A673 (cell line): ENCODE measurements at regions not wholly inside any gene's neighbourhood (a gene's known extent, or its start where the extent isn't known, plus 50 kb on each side); places are given as distances from the start of the nearest gene placed in this dataset.

ENCODE experiments used
- BruUV-seq: library from RNA; stranded (reverse); fragments of 400-500 nt; replicated peaks from 2 replicates; lab custom pipeline; 2021; lab: Mats Ljungman, UMichigan
- CTCF ChIA-PET: fragments of 300-600 bp; sonication (Branson Sonifier 250); formaldehyde crosslinking; loops from one replicate; lab custom pipeline; 2022; ENCODE audit warnings: antibody characterized with exemption; lab: Charles Lee
- POLR2A ChIA-PET: fragments of 300-600 bp; sonication (Branson Sonifier 250); formaldehyde crosslinking; loops from one replicate; lab custom pipeline; 2022; ENCODE audit warnings: antibody characterized with exemption; ENCODE audit not compliant: low non-redundant PET; lab: Charles Lee
- DNase-seq: peaks from one replicate; pipeline ENCODE4 v3.0.0-alpha.2; 2015; ENCODE audit warnings: low spot score
- H3K27ac ChIP-seq: fragments of 200-600 bp; sonication (generic); 2 replicates; pipeline ENCODE4 v1.5.1; 2016; ENCODE audit warnings: mixed run types, low read depth, mild to moderate bottlenecking, mixed read lengths, antibody characterized with exemption, low read length; ENCODE audit not compliant: poor library complexity, severe bottlenecking
- H3K27me3 ChIP-seq: fragments of 200-600 bp; sonication (generic); replicated peaks from 2 replicates; pipeline ENCODE4 v1.6.1; 2017; ENCODE audit warnings: mixed run types, low read depth, mild to moderate bottlenecking, mixed read lengths, antibody characterized with exemption, low read length; ENCODE audit not compliant: insufficient read depth, poor library complexity
- H3K36me3 ChIP-seq: fragments of 200-600 bp; sonication (generic); 2 replicates; pipeline ENCODE4 v1.6.1; 2016; ENCODE audit warnings: mixed run types, mild to moderate bottlenecking, mixed read lengths, antibody characterized with exemption, low read length; ENCODE audit not compliant: insufficient read depth, poor library complexity, severe bottlenecking
- H3K4me1 ChIP-seq: fragments of 200-600 bp; sonication (generic); 2 replicates; pipeline ENCODE4 v1.6.1; 2017; ENCODE audit warnings: mixed run types, mild to moderate bottlenecking, mixed read lengths, antibody characterized with exemption, low read length; ENCODE audit not compliant: insufficient read depth, poor library complexity, severe bottlenecking
- H3K4me3 ChIP-seq: fragments of 200-600 bp; sonication (generic); 2 replicates; pipeline ENCODE4 v1.5.1; 2016; ENCODE audit warnings: low read depth, mixed run types, mild to moderate bottlenecking, mixed read lengths, low read length; ENCODE audit not compliant: poor library complexity, severe bottlenecking
- H3K9me3 ChIP-seq: fragments of 200-600 bp; sonication (generic); 2 replicates; pipeline ENCODE4 v1.6.1; 2016; ENCODE audit warnings: mixed run types, low read depth, mild to moderate bottlenecking, mixed read lengths, antibody characterized with exemption, low read length; ENCODE audit not compliant: poor library complexity, severe bottlenecking
- EZH2 ChIP-seq: fragments of 200-600 bp; sonication (generic); IDR thresholded peaks from 2 replicates; pipeline ENCODE4 v1.6.1; 2017; ENCODE audit warnings: borderline replicate concordance, low read depth, mild to moderate bottlenecking, mixed read lengths, antibody characterized with exemption, low read length; ENCODE audit not compliant: poor library complexity, severe bottlenecking
- intact Hi-C: fragments of 100-400 bp; cut with micrococcal nuclease; formaldehyde crosslinking; loops from one replicate; pipeline ENCODE4 v1.10.0; 2022; ENCODE audit not compliant: unreplicated experiment
- TF ChIP-seq, protein P1 (sequence below): fragments of 300-800, 200-600 bp; sonication (generic); conservative IDR thresholded peaks from 2 replicates; pipeline ENCODE4 v1.5.1; 2017; ENCODE audit warnings: low read depth, mild to moderate bottlenecking, antibody characterized with exemption, low read length, moderate library complexity, mixed read lengths

DNA sequence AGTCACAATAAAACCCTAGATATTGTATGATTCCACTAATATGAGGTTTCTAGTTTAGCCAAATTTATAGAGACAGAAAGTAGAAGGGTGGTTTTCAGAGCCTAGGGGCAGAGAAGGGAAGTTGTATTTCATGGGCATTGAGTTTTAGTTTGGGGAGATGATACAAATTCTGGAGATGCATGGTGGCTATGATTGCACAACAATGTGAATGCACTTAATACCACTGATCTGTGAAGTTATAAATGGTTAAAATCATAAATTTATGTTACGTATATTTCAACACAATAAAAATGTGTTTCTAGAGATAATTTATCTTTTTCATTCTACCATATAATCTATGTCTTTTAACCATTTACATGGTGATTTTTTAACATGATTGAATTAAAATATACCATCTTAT, 779.3 kb upstream of the BRINP3 start:
- Histone ChIP-seq H3K4me3 (no peak overlapping the region), H3K9me3 (no peaks in the 10 kb centered on the region), H3K27me3 (no peaks in the 10 kb centered on the region), H3K36me3 (no peaks in the 10 kb centered on the region), H3K4me1 (no peaks in the 10 kb centered on the region), H3K27ac (no peak overlapping the region)
- no peak for TF ChIP-seq EZH2
- TF ChIP-seq, protein P1, sequence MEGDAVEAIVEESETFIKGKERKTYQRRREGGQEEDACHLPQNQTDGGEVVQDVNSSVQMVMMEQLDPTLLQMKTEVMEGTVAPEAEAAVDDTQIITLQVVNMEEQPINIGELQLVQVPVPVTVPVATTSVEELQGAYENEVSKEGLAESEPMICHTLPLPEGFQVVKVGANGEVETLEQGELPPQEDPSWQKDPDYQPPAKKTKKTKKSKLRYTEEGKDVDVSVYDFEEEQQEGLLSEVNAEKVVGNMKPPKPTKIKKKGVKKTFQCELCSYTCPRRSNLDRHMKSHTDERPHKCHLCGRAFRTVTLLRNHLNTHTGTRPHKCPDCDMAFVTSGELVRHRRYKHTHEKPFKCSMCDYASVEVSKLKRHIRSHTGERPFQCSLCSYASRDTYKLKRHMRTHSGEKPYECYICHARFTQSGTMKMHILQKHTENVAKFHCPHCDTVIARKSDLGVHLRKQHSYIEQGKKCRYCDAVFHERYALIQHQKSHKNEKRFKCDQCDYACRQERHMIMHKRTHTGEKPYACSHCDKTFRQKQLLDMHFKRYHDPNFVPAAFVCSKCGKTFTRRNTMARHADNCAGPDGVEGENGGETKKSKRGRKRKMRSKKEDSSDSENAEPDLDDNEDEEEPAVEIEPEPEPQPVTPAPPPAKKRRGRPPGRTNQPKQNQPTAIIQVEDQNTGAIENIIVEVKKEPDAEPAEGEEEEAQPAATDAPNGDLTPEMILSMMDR, result no peak
- CTCF ChIA-PET, result no interaction called here
- DNase-seq, result no peak
- POLR2A ChIA-PET, result no interaction called here
- no TSS peak for BruUV-seq
- intact Hi-C loops, result no loop called here

DNA sequence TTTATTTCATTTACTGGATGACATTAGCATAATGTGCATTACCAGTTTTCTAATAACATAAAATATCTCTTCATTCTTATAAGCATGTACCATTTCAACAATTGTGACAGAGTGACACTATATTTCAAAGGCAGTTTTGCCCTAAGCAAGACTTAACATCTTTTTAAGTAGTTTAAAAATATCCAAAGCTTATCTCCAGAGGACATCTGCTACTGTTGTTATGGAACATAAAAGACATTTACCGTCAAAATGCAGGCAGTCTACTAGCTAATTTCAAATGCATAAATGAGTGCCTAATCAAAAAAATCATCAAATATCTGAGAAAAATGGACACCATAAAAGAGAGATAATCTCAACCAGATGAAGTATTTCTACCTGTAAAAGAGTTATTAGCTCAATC, 782.4 kb upstream of the BRINP3 start:
- no peaks in the 10 kb centered on the region for H3K27me3 ChIP-seq
- H3K36me3 ChIP-seq, result no peaks in the 10 kb centered on the region
- H3K4me3 ChIP-seq, result no peak overlapping the region
- ChIA-PET CTCF (no interaction called here), POLR2A (no interaction called here)
- BruUV-seq, result no TSS peak
- no peaks in the 10 kb centered on the region for H3K9me3 ChIP-seq
- DNase-seq, result no peak
- no peak overlapping the region for H3K27ac ChIP-seq
- intact Hi-C loops, result no loop called here
- H3K4me1 ChIP-seq, result no peaks in the 10 kb centered on the region
- TF ChIP-seq EZH2, result no peak
- TF ChIP-seq, protein P1, result no peak

DNA sequence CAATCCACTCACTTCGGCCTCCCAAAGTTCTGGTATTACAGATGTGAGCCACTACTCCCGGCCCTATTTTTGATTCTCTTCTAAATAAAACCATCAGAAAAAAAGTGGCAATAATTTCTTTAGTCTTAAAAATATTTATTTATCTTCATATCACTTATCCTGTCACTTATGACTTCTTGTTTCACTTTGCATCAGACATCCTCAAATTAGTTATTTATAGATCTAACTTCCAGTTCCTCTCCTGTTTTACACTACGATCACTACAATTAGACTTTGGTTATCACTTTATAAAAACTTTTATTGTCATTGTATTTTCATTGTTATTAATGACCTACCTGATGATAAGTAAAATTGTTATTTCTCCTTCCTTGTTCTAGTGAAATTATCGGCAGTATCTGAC, 783.4 kb upstream of the BRINP3 start:
- CTCF ChIA-PET, result no interaction called here
- DNase-seq, result no peak
- Histone ChIP-seq H3K4me3 (no peak overlapping the region), H3K4me1 (no peaks in the 10 kb centered on the region), H3K27me3 (no peaks in the 10 kb centered on the region), H3K27ac (no peak overlapping the region), H3K9me3 (no peaks in the 10 kb centered on the region), H3K36me3 (no peaks in the 10 kb centered on the region)
- BruUV-seq, result no TSS peak
- POLR2A ChIA-PET, result no interaction called here
- TF ChIP-seq, protein P1, result no peak
- intact Hi-C loops, result no loop called here
